HL-60 (cell line): ENCODE measurements at regions not wholly inside any gene's neighbourhood (a gene's known extent, or its start where the extent isn't known, plus 50 kb on each side); places are given as distances from the start of the nearest gene placed in this dataset.

ENCODE experiments used
- DNase-seq, 2 experiments: peaks; one replicate each; pipeline ENCODE4 v3.0.0-alpha.2; 2010 to 2020; ENCODE audit warnings: low read depth in 1 of 2, low spot score in 1 of 2
- H3K27ac ChIP-seq: fragments of 250-450 bp; sonication (Bioruptor Pico); replicated peaks from 2 replicates; pipeline ENCODE4 v1.5.1; 2020; ENCODE audit warnings: mild to moderate bottlenecking, moderate library complexity
- H3K27me3 ChIP-seq: fragments of 250-450 bp; sonication (Bioruptor Pico); 2 replicates; pipeline ENCODE4 v1.5.1; 2021; ENCODE audit warnings: mild to moderate bottlenecking, moderate library complexity; ENCODE audit not compliant: insufficient read depth, poor library complexity, severe bottlenecking
- H3K4me3 ChIP-seq: replicated peaks from 2 replicates; pipeline ENCODE4 v1.5.1; 2011; ENCODE audit warnings: mild to moderate bottlenecking, control low read depth, low read length; ENCODE audit not compliant: insufficient read depth
- GABPA ChIP-seq: IDR thresholded peaks from 2 replicates; pipeline ENCODE4 v1.6.1; 2012; ENCODE audit warnings: low read depth
- POLR2AphosphoS5 ChIP-seq: IDR thresholded peaks from 2 replicates; pipeline ENCODE4 v1.6.1; 2012; ENCODE audit warnings: low read depth
- SPI1 ChIP-seq: IDR thresholded peaks from 2 replicates; pipeline ENCODE4 v1.6.1; 2012; ENCODE audit warnings: low read depth, mild to moderate bottlenecking, borderline replicate concordance
- TF ChIP-seq, protein P1 (sequence below): IDR thresholded peaks from one replicate; pipeline ENCODE4 v1.5.1; 2011; ENCODE audit warnings: low read length, control low read depth, inconsistent platforms; ENCODE audit not compliant: insufficient read depth
- TF ChIP-seq, protein P2 (sequence below): IDR thresholded peaks from 2 replicates; pipeline ENCODE4 v1.6.1; 2012; ENCODE audit warnings: low read depth; ENCODE audit not compliant: insufficient replicate concordance

DNA sequence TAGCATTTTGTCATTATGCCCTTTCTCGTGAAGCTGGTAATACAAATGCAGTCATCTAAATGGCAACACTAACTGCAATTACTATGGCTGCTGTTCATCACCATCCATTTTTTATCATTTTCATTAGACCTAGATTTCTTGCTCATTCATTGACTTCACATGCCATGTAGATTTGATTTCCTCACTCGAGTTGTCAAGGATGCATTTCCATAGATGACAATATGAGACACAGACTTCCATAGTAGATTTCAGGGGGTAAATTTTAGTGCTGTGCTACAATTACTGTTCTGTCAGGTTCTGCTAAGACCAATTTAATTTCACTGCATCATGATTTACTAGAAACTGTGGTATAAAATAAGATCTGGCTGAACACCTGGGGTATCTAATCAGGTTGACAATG is 589.2 kb downstream of the SEMA5A start:
- Histone ChIP-seq H3K27me3 (no peaks in the 10 kb centered on the region), H3K4me3 (no peak overlapping the region), H3K27ac (no peak overlapping the region)
- TF ChIP-seq, protein P1, sequence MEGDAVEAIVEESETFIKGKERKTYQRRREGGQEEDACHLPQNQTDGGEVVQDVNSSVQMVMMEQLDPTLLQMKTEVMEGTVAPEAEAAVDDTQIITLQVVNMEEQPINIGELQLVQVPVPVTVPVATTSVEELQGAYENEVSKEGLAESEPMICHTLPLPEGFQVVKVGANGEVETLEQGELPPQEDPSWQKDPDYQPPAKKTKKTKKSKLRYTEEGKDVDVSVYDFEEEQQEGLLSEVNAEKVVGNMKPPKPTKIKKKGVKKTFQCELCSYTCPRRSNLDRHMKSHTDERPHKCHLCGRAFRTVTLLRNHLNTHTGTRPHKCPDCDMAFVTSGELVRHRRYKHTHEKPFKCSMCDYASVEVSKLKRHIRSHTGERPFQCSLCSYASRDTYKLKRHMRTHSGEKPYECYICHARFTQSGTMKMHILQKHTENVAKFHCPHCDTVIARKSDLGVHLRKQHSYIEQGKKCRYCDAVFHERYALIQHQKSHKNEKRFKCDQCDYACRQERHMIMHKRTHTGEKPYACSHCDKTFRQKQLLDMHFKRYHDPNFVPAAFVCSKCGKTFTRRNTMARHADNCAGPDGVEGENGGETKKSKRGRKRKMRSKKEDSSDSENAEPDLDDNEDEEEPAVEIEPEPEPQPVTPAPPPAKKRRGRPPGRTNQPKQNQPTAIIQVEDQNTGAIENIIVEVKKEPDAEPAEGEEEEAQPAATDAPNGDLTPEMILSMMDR = no peak
- no peak for TF ChIP-seq POLR2AphosphoS5
- no peak for TF ChIP-seq GABPA
- TF ChIP-seq SPI1 = no peak
- TF ChIP-seq, protein P2, sequence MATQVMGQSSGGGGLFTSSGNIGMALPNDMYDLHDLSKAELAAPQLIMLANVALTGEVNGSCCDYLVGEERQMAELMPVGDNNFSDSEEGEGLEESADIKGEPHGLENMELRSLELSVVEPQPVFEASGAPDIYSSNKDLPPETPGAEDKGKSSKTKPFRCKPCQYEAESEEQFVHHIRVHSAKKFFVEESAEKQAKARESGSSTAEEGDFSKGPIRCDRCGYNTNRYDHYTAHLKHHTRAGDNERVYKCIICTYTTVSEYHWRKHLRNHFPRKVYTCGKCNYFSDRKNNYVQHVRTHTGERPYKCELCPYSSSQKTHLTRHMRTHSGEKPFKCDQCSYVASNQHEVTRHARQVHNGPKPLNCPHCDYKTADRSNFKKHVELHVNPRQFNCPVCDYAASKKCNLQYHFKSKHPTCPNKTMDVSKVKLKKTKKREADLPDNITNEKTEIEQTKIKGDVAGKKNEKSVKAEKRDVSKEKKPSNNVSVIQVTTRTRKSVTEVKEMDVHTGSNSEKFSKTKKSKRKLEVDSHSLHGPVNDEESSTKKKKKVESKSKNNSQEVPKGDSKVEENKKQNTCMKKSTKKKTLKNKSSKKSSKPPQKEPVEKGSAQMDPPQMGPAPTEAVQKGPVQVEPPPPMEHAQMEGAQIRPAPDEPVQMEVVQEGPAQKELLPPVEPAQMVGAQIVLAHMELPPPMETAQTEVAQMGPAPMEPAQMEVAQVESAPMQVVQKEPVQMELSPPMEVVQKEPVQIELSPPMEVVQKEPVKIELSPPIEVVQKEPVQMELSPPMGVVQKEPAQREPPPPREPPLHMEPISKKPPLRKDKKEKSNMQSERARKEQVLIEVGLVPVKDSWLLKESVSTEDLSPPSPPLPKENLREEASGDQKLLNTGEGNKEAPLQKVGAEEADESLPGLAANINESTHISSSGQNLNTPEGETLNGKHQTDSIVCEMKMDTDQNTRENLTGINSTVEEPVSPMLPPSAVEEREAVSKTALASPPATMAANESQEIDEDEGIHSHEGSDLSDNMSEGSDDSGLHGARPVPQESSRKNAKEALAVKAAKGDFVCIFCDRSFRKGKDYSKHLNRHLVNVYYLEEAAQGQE = no peak
- no peak for DNase-seq

DNA sequence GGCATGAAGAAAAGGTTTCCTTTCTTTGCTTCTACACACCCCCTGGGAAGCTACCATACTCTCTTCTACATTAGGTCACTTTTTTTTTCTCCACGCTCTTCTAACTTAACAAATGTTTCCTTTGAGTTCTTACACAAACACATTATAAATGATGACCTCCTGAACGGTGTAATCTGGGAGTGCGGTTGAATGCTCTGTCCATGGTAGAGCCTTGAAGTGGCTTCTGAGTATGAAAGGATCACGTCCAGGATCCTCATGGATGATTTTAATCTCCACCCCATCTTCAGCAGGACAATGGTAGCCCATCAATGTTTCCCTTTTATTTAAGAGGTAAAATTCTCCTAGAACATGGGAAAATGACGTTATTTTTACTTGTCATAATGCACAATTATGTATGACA is 587.3 kb downstream of the SEMA5A start:
- TF ChIP-seq SPI1 = no peak
- TF ChIP-seq, protein P2 = peak; percentile 41
- H3K27ac ChIP-seq = no peak overlapping the region
- H3K4me3 ChIP-seq = no peak overlapping the region
- no peaks in the 10 kb centered on the region for H3K27me3 ChIP-seq
- no peak for DNase-seq

DNA sequence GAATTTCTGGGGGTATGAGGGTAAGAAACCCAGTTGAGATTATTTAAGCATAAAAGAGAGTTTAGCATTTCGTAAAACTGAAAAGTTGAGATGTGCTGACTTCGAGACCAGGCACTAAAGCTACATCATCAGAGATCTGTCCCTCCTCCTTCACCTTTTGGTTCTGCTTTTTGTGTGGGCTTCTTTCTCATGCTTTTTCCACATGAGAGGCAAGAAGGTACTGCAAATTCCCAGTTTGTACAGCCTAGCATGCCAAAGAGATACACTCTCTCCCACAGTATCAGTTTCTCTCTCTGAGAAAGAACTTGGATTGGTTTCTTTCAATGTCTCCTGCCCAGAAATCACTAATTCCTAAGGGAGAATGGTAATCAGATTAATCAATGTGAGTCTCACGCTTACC is 584.7 kb downstream of the SEMA5A start:
- no peak for DNase-seq
- TF ChIP-seq, protein P2 = no peak
- H3K4me3 ChIP-seq = no peak overlapping the region
- no peaks in the 10 kb centered on the region for H3K27me3 ChIP-seq
- H3K27ac ChIP-seq = no peak overlapping the region

DNA sequence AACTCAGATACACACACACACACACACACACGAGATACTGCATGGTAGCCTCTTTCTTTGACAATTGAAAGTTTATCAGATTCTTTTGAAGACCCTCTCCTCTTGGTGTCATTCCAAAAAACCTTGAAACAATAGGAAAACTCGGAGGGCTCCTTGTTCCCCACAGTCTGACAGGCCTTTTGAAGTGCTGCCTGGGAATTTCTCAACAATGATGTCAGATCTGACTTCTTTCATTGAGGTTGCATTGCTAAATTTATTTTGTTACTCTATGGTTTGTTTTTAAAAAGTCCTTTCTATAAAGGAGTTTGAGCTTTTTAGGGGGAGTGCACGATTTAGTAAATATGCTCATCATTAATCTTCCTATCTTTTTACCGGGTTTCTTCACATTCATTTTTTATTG is 583.9 kb downstream of the SEMA5A start:
- no peaks in the 10 kb centered on the region for H3K27me3 ChIP-seq
- no peak for DNase-seq
- TF ChIP-seq POLR2AphosphoS5 (no peak), SPI1 (no peak)
- no peak overlapping the region for H3K4me3 ChIP-seq
- H3K27ac ChIP-seq = no peak overlapping the region

DNA sequence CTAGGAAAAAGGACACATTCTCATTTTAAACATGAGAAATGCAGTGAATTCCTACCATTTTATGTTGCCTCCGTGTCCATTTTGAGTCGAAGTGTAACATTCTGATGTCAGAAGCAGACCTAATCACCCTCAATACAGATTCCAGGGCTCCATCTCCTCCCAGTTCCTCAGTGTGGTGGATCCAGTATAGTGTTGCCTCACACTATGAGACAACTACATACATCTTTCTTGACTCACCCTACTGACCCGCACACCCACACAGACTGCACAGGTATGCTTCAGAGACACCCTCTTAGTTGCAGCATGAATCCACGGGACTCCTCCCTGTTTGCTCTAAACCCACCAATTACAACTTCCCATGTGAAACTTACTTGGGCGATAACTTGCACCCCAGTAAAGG is 564.9 kb downstream of the SEMA5A start:
- no peak for DNase-seq
- no peak for TF ChIP-seq POLR2AphosphoS5
- TF ChIP-seq SPI1 = no peak
- TF ChIP-seq, protein P1 = no peak
- TF ChIP-seq, protein P2 = no peak
- TF ChIP-seq GABPA = no peak
- no peaks in the 10 kb centered on the region for H3K27me3 ChIP-seq

More for the DNA sequence above, 564.9 kb downstream of the SEMA5A start:
- H3K27ac ChIP-seq = no peak overlapping the region
- H3K4me3 ChIP-seq = no peak overlapping the region
